GM12891 (cell line): ENCODE measurements at regions not wholly inside any gene's neighbourhood (a gene's known extent, or its start where the extent isn't known, plus 50 kb on each side); places are given as distances from the start of the nearest gene placed in this dataset.

Experiments used
- PAX5 ChIP-seq: IDR thresholded peaks from 2 replicates; pipeline ENCODE4 v1.6.1; 2011; ENCODE audit warnings: low read length, moderate library complexity, mild to moderate bottlenecking; ENCODE audit not compliant: insufficient read depth, severe bottlenecking
- POLR2A ChIP-seq: IDR thresholded peaks from 2 replicates; pipeline ENCODE4 v1.6.1; 2011; ENCODE audit warnings: low read depth, low read length, control low read depth
- POLR2AphosphoS5 ChIP-seq: IDR thresholded peaks from 2 replicates; pipeline ENCODE4 v1.6.1; 2011; ENCODE audit warnings: low read depth, low read length, control low read depth
- POU2F2 ChIP-seq: IDR thresholded peaks from 2 replicates; pipeline ENCODE4 v1.6.1; 2011; ENCODE audit warnings: low read depth, mild to moderate bottlenecking, control low read depth, low read length, moderate library complexity
- TAF1 ChIP-seq: IDR thresholded peaks from 2 replicates; pipeline ENCODE4 v1.6.1; 2011; ENCODE audit warnings: low read depth, low read length, control low read depth

DNA sequence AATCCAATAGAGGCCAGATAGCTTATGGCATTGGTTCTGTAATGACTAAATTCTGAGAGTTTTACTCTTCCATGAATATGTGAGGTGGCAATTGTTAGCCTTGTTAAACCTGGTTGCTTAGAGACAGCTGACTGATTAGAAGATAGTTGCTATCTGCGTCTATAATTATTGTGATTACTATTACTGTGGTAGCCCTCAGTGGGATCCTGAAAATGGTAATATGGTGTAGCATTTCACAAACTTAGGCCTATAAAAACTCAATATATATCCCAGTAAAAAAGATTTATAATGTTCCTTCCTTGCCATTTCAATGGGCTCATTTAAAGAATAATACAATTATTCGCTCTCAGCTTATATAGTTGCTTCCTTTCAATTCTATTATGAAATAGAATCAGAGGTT is 405.8 kb upstream of the CDH2 start:
- TF ChIP-seq POLR2A (no peak), PAX5 (no peak), POLR2AphosphoS5 (no peak), TAF1 (no peak), POU2F2 (no peak)
